Aorta (tissue), 5 donors: ENCODE measurements at regions not wholly inside any gene's neighbourhood (a gene's known extent, or its start where the extent isn't known, plus 50 kb on each side); places are given as distances from the start of the nearest gene placed in this dataset.
"Not testable (repeated sequence)": the region's sequence is repeated elsewhere in the genome, so short reads cannot be mapped to it uniquely, and the experiment has no call there.

Experiments
- ATAC-seq: fragments of 200-7000 bp; cut with Tn5 transposase; one replicate; pipeline ENCODE4 v1.9.1; 2022; ENCODE audit warnings: moderate library complexity; ENCODE audit not compliant: low FRiP score
- DNase-seq, 2 donors: peaks; one replicate each; pipeline ENCODE4 v3.0.0-alpha.2; 2020
- H3K27ac ChIP-seq, 2 donors: one replicate each; pipeline ENCODE4 v1.5.1; 2013; ENCODE audit warnings: low read length in 2 of 2, mild to moderate bottlenecking in 2 of 2, moderate library complexity in 2 of 2, control low read depth in 1 of 2, inconsistent platforms in 1 of 2, low read depth in 1 of 2
- H3K27me3 ChIP-seq, 2 donors: one replicate each; pipeline ENCODE4 v1.6.1; 2013; ENCODE audit warnings: control low read depth in 1 of 2, low read length in 1 of 2, mild to moderate bottlenecking in 1 of 2, moderate library complexity in 1 of 2; ENCODE audit not compliant: insufficient read depth in 2 of 2, control insufficient read depth in 1 of 2
- H3K36me3 ChIP-seq, 2 donors: one replicate each; pipeline ENCODE4 v1.6.1; 2013; ENCODE audit warnings: control low read depth in 1 of 2, low read length in 1 of 2, mild to moderate bottlenecking in 1 of 2; ENCODE audit not compliant: insufficient read depth in 2 of 2, control insufficient read depth in 1 of 2
- H3K4me1 ChIP-seq, 2 donors: one replicate each; pipeline ENCODE4 v1.6.1; 2013; ENCODE audit warnings: low read length in 2 of 2, control low read depth in 1 of 2, mild to moderate bottlenecking in 1 of 2, moderate library complexity in 1 of 2; ENCODE audit not compliant: insufficient read depth in 2 of 2, control insufficient read depth in 1 of 2
- H3K4me3 ChIP-seq, 2 donors: one replicate each; pipeline ENCODE4 v1.5.1; 2013; ENCODE audit warnings: low read length in 2 of 2, control low read depth in 1 of 2, mild to moderate bottlenecking in 1 of 2
- H3K9me3 ChIP-seq: one replicate; pipeline ENCODE4 v1.6.1; 2013; ENCODE audit warnings: mild to moderate bottlenecking, low read length; ENCODE audit not compliant: control insufficient read depth
- WGBS, 2 donors: extraction: QIAGEN DNeasy Blood & Tissue Kit; methylation state at CpG; one replicate each; pipeline ENCODE4 v1.1.7; 2013; 5-methylcytosine and 5-hydroxymethylcytosine counted together
- intact Hi-C, 2 donors: fragments of 100-400 bp; cut with DNase I; formaldehyde crosslinking; loops; one replicate each; pipeline versions ENCODE4 v1.14.2 to v1.15.0; 2022
- donor health status: healthy with polysubstance abuse.
- donor health status: Bipolar disorder and iron deficiency.
- donor health status: DM: no; HTN: no; CAD: no.
- donor health status: DM: no; HTN: no; CAD: no.
- donor health status: DM: yes; HTN: yes; CAD: no.

DNA sequence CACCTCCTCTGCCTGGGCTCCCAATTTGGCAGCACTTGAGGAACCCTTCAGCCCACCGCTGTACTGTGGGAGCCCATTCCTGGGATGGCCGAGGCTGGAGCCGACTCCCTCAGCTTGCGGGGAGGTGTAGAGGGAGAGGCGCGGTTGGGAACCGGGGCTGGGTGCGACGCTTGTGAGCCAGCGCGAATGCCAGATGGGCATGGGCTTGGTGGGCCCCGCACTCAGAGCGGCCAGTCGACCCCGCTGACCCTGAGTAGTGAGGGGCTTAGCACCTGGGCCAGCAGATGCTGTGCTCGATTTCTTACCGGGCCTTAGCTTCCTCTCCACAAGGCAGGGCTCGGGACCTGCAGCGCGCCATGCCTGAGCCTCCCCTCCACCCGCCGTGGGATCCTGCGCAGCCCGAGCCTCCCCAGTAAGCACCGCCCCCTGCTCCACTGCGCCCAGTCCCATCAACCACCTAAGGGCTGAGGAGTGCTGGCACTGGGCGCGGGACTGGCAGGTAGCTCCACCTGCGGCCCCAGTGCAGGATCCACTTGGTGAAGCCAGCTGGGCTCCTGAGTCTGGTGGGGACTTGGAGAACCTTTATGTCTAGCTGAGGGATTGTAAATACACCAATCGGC, 58.3 kb upstream of the DEFB108B start:
- 96 to 97% methylated on average over 30 of the region's 30 CpGs for WGBS, 2 donors
- no peak for ATAC-seq
- intact Hi-C loops, result no loop called here

GRCh38 chr11:71780116-71780515, 52.9 kb upstream of the DEFB108B start:
- H3K4me3 ChIP-seq, intact Hi-C loops, DNase-seq, H3K9me3 ChIP-seq, H3K36me3 ChIP-seq, H3K27me3 ChIP-seq, H3K4me1 ChIP-seq, ATAC-seq, H3K27ac ChIP-seq: not testable (repeated sequence)
- 55 to 61% methylated on average over 6 of the region's 6 CpGs for WGBS, 2 donors

More for the DNA sequence above, 58.3 kb upstream of the DEFB108B start:
- H3K4me1 ChIP-seq, result no peaks in the 10 kb centered on the region
- DNase-seq, result no peak
- H3K27ac ChIP-seq, result no peak overlapping the region
- H3K36me3 ChIP-seq, result no peaks in the 10 kb centered on the region
- no peaks in the 10 kb centered on the region for H3K27me3 ChIP-seq
- no peaks in the 10 kb centered on the region for H3K9me3 ChIP-seq
- no peak overlapping the region for H3K4me3 ChIP-seq

- intact Hi-C loops, DNase-seq, H3K27me3 ChIP-seq, H3K9me3 ChIP-seq, ATAC-seq, H3K4me1 ChIP-seq, H3K36me3 ChIP-seq, H3K27ac ChIP-seq, H3K4me3 ChIP-seq: not testable (repeated sequence)
- 42 to 48% methylated on average over 6 of the region's 6 CpGs for WGBS, 2 donors
Observed at GRCh38 chr11:71780771-71781170, 52.2 kb upstream of the DEFB108B start.

DNA sequence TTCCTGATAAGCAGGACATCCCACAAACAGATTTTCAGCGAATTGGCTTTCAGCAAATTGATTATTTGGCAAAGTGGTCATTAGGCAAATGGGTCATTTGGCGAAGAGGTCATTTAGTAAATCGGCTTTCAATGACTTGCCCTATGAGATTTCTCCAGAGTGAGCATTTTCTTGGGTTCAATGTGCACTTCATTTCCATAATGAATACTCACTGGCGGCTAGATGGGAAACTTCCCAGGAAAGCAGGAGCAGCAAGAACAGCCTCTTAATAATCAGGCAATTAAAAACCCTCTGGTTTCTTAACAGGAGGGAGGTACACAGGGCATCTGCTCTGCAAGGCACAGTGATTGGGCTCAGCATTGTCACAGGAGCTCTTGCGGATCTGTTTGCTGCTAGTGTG, 51.5 kb upstream of the DEFB108B start:
- H3K4me1 ChIP-seq, H3K36me3 ChIP-seq, H3K27me3 ChIP-seq, H3K9me3 ChIP-seq, ATAC-seq, DNase-seq, intact Hi-C loops, H3K27ac ChIP-seq, H3K4me3 ChIP-seq: not testable (repeated sequence)
- WGBS, 2 donors, result 82% methylated on average over 5 of the region's 5 CpGs

- H3K27ac ChIP-seq, H3K9me3 ChIP-seq, intact Hi-C loops, H3K4me3 ChIP-seq, DNase-seq, ATAC-seq, H3K27me3 ChIP-seq, H3K36me3 ChIP-seq, H3K4me1 ChIP-seq: not testable (repeated sequence)
- WGBS, 2 donors, result 92 to 95% methylated on average over 13 of the region's 13 CpGs
Observed at GRCh38 chr11:71782229-71782861, 50.7 kb upstream of the DEFB108B start.

DNA sequence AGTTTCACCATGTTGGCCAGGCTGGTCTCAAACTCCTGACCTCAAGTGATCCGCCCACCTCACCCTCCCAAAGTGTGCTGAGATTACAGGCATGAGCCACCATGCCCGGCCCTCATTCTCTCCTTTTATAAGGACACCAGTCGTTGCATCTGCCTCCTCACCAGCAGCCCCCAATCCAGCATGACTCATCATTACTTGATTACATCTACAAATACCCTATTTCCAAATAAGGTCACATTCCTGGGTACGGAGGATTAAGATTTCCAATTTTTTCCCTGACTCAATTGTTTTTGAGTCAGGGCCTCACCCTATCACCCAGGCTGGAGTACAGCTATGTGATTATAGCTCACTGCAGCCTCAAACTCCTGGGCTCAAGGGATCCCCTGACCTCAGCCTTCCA, 49.8 kb upstream of the DEFB108B start:
- ATAC-seq, DNase-seq, H3K27me3 ChIP-seq, H3K36me3 ChIP-seq, H3K4me3 ChIP-seq, H3K9me3 ChIP-seq, intact Hi-C loops, H3K4me1 ChIP-seq, H3K27ac ChIP-seq: not testable (repeated sequence)
- 80 to 83% methylated on average over 4 of the region's 4 CpGs for WGBS, 2 donors
